ENCODE measurements at regions not wholly inside any gene's neighbourhood (a gene's known extent, or its start where the extent isn't known, plus 50 kb on each side); places are given as distances from the start of the nearest gene placed in this dataset.
"Not testable (repeated sequence)": the region's sequence is repeated elsewhere in the genome, so short reads cannot be mapped to it uniquely, and the experiment has no call there.

DNA sequence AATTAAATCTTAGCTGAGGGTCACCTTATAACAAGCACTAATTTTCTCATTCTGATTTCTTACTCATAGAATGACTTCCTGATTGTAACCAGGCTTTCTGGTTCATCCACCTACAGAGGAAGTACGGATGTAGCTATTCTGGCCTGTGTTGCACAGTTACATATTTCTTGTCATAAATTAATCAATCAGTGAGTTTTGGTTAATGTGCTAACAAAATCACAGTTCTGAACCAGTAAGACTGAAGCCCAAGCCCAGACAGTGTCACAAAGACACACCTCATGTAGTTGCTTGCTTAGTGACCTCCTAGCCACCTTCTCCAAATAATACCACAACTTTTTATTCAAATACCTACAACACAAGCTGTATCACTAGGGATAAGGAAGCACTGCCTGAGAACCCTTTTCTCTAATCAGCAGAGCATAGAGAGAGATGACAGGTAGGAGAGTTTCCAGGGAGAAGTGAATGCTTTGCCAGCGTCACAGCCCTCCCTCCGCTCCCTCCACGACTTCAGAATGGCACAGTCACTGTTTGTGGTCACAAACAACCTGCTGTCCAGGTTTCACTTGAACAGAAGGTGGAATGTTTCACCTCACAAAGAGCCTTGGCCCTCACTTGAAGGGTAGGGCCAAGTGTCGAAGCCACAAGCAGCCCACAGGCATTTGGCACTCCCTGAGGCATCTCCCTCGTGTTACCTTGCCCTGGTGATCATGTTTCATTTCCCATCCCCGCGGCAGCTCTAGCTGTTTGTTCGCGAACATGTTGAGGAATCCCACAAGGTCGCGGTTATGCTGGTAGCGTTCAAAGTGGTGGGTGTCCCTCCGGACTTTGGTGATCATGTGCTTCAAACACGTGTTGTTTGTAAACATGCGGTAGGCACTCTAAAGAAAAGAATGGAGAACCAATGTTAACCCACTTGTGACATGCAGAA is 120.8 kb upstream of the STK17B start:
- DNase-seq (ENCODE audit: low spot score): no peak
- Mint-ChIP-seq H3K4me1 (ENCODE audit: low read depth in 2 of 2) (peaks cover 50 to 52% of the 10 kb centered on the region in 2 donors), H3K27ac (peak overlapping the region; percentile 68 to 74), H3K27me3 (no peaks in the 10 kb centered on the region), H3K9me3 (no peaks in the 10 kb centered on the region), H3K4me3 (peak overlapping the region; percentile 41), H3K36me3 (no peaks in the 10 kb centered on the region)
- peak; percentile 40 to 51 for ATAC-seq

DNA sequence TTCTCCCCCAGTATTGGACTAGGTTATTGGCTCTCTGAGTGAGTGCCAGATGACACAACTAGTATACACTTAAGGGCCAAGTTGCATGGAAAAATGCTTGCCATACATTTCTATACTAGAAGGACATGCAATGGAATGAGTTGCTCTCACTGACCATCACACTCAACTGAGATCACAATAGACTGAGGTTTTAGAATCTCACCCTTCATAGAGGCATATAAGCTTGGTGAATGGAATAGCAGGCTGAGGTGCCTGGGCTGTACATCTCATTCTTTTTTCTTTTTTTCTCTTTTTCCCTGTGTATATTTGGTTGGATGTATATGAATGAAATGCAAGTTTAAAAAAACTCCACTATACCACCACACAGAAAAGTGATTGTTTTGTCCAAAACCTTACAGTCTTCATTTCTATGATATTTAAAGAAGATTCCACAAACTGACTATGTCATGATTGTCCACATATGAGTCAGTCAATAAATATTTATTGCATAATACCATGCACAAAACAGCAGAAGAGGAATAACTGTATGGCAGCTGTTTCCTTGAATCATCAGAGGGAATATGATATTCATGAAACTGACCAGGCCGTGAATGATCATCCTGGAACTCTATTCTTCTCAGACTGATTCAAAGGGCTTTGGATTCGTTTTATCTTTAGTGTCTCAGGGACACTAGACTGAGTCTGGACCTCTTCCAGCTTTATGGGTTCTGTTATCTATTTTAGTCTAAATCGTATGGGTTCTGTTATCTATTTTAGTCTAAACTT is 122.6 kb upstream of the STK17B start:
- ATAC-seq: no peak
- Mint-ChIP-seq H3K4me1 (ENCODE audit: low read depth in 2 of 2) (peaks cover 36 to 38% of the 10 kb centered on the region in 2 donors), H3K27ac (no peak overlapping the region), H3K4me3 (no peak overlapping the region), H3K9me3 (no peaks in the 10 kb centered on the region), H3K27me3 (no peaks in the 10 kb centered on the region), H3K36me3 (no peaks in the 10 kb centered on the region)
- no peak for DNase-seq (ENCODE audit: low spot score)

DNA sequence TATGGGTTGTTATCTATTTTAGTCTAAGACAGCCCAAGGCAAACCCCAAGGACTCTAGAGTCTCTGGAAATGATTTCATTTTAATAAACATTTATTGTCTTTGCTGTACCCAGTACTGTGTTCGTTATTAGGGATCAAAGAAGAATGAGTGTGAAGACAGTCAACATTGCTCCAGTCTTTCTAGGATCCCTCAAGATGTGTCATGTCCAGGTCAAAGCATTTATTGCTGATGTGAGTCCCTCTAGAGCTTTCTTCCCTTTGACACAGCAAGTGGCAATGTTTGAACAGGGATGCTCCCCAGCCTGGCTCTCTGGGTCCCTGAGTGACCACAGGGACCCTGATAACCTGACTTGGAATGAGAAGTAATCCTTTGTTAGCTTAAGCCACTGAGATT is 123.1 kb upstream of the STK17B start:
- peak overlapping the region in 1 of 2 donors; percentile 3 for H3K27ac Mint-ChIP-seq

DNA sequence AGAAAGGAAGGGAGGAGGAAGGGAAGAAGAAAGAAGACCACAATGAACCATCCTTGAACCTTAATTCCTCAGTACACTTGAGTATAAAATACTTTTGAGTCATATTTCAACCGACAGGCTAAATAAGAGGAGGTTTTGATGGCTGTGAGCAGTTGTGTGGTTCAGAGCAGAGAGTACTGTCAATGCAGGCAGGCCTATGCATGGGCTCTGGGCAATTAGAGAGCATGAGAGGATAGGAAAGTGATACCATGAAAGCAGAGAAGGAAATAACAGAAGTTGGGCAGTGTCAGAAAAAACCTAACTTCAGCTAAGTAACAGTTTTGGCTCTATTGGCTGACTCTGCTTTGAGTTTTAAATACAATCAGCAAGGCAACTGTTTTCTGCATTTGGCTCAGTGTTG is 123.6 kb upstream of the STK17B start:
- Mint-ChIP-seq H3K4me1 (ENCODE audit: low read depth in 2 of 2) (peaks cover 29 to 32% of the 10 kb centered on the region in 2 donors), H3K27ac (peak overlapping the region in 1 of 2 donors; percentile 3), H3K9me3 (no peaks in the 10 kb centered on the region), H3K4me3 (no peak overlapping the region), H3K27me3 (no peaks in the 10 kb centered on the region), H3K36me3 (no peaks in the 10 kb centered on the region)
- DNase-seq (ENCODE audit: low spot score) (no peak), ATAC-seq (no peak)

More for the DNA sequence above, 123.1 kb upstream of the STK17B start:
- Mint-ChIP-seq H3K9me3 (no peaks in the 10 kb centered on the region), H3K4me1 (ENCODE audit: low read depth in 2 of 2) (peaks cover 32 to 33% of the 10 kb centered on the region in 2 donors), H3K27me3 (no peaks in the 10 kb centered on the region), H3K4me3 (no peak overlapping the region), H3K36me3 (no peaks in the 10 kb centered on the region)
- no peak for DNase-seq (ENCODE audit: low spot score)
- ATAC-seq: no peak

DNA sequence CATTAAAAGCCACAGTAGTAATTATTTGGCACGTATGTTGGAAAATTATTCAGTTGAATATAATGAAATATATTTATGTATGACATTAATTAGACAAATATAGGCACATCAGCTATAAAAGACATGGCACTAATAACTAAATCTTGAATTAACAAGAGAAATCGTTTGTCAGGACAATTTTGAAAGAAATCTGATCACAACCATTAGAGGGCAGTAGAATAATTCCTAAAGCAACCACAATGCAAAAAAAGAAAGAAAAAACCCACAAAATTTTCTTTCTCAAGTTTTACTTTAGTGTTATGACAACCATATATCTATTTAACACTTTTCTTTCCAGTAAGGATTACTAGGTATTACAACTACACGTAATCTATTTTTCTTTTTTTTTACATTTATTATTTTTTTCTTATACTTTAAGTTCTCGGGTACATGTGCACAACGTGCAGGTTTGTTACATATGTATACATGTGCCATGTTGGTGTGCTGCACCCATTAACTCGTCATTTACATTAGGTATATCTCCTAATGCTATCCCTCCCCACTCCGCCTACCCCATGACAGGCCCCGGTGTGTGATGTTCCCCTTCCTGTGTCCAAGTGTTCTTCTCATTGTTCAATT is 126.8 kb upstream of the STK17B start:
- DNase-seq (ENCODE audit: low spot score); ATAC-seq; H3K27me3 Mint-ChIP-seq; H3K36me3 Mint-ChIP-seq; H3K27ac Mint-ChIP-seq; H3K9me3 Mint-ChIP-seq; H3K4me3 Mint-ChIP-seq; H3K4me1 Mint-ChIP-seq (ENCODE audit: low read depth in 2 of 2): not testable (repeated sequence)

DNA sequence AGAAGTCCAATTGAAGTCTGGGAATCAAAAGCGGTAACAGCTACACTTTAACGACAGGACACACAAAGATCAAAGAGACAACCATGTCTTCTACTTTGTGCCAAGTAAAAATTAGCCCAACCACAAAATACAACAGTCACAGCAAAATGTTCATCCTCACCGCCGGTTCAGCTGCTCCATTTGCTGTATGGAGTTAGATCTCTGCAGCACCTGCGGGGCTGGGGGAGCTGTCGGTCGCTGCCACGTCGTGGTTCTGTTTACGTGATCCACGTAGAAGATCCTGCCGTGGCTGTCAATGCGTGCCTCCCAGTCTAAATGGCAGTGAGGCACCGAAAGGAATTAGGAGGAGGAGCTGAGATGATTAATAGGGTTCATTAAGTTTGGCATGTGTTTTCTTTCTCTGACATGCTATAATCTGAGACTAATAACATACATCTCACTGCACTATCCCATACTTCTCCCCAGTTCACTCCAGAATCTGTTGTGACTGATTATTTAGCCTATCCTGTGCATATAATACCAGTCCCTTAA is 136.5 kb upstream of the STK17B start:
- H3K4me1 Mint-ChIP-seq (ENCODE audit: low read depth in 2 of 2): peaks cover 0 to 2% of the 10 kb centered on the region in 2 donors
- no peaks in the 10 kb centered on the region for H3K36me3 Mint-ChIP-seq
- no peaks in the 10 kb centered on the region for H3K9me3 Mint-ChIP-seq
- peaks cover 7% of the 10 kb centered on the region in 2 donors for H3K27me3 Mint-ChIP-seq
- DNase-seq (ENCODE audit: low spot score): no peak
- no peak overlapping the region for H3K27ac Mint-ChIP-seq
- ATAC-seq: no peak
- no peak overlapping the region for H3K4me3 Mint-ChIP-seq

DNA sequence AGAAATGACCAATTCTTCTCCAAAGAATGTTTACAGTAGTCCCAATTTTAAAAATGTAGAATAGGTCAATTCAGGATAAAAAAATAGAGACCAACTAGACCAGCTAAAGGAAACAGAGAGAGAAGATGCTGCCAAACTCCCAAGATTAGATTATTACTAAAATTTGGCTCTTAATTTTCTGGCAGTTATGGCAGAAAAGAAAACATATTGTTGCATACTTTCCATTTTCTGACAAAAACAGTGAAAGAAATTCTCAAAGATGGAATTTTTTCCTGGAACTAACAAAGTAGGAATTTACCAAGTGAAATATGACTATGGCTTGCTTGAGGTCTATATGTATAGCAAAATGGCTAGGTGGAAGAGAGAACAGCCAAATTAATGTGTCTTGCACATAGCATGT is 138.3 kb upstream of the STK17B start:
- ATAC-seq: no peak
- peaks cover 0 to 2% of the 10 kb centered on the region in 2 donors for H3K4me1 Mint-ChIP-seq (ENCODE audit: low read depth in 2 of 2)
- no peak overlapping the region for H3K27ac Mint-ChIP-seq

DNA sequence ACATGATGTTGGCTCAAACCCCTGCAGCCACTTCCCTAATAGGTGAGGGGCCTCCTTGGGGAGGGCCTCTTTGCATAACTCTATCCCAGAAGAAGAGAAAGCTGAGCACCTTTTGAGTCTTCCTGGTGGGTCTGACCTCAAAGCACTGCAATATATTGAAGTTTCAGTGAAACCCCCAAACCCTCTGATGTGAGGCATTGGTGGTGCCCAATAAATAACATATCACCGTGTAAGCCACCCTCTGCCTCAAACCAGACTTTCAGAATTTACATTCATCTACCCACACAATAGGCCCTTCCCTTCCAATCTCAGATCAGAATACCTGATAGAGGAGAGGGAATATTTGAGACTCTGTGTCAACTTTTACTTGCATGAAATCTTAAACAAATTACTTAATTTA is 142.8 kb upstream of the STK17B start:
- H3K27me3 Mint-ChIP-seq: no peaks in the 10 kb centered on the region
- ATAC-seq (no peak), DNase-seq (ENCODE audit: low spot score) (no peak)
- peaks cover 0 to 2% of the 10 kb centered on the region in 2 donors for H3K4me1 Mint-ChIP-seq (ENCODE audit: low read depth in 2 of 2)
- H3K36me3 Mint-ChIP-seq: no peaks in the 10 kb centered on the region
- no peaks in the 10 kb centered on the region for H3K9me3 Mint-ChIP-seq
- H3K27ac Mint-ChIP-seq: no peak overlapping the region
- no peak overlapping the region for H3K4me3 Mint-ChIP-seq

More for the DNA sequence above, 138.3 kb upstream of the STK17B start:
- Mint-ChIP-seq H3K27me3 (peaks cover 3 to 5% of the 10 kb centered on the region in 2 donors), H3K4me3 (no peak overlapping the region), H3K36me3 (no peaks in the 10 kb centered on the region), H3K9me3 (no peaks in the 10 kb centered on the region)
- no peak for DNase-seq (ENCODE audit: low spot score)

DNA sequence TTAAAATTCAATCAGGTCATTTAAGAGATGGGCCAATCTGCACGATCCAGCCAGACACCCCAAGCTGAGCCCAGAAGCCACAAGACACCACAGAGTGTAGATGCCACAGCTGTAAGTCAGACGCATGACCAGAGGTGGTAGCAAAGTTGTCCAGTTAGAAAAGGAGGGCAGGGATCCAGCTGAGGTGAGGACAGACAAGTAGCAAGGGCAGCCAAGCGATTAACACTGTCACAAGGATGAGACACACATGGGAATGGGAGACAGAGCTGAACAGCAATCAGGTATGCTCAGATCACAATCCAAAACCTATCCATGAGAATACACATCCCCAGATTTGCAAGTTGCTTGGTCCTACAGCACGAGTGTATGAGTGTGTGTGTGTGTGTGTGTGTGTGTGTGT is 143.4 kb upstream of the STK17B start:
- Mint-ChIP-seq H3K27me3 (no peaks in the 10 kb centered on the region), H3K9me3 (no peaks in the 10 kb centered on the region), H3K4me3 (no peak overlapping the region), H3K27ac (no peak overlapping the region), H3K36me3 (no peaks in the 10 kb centered on the region), H3K4me1 (ENCODE audit: low read depth in 2 of 2) (peaks cover 0 to 2% of the 10 kb centered on the region in 2 donors)
- no peak for DNase-seq (ENCODE audit: low spot score)
- no peak for ATAC-seq

DNA sequence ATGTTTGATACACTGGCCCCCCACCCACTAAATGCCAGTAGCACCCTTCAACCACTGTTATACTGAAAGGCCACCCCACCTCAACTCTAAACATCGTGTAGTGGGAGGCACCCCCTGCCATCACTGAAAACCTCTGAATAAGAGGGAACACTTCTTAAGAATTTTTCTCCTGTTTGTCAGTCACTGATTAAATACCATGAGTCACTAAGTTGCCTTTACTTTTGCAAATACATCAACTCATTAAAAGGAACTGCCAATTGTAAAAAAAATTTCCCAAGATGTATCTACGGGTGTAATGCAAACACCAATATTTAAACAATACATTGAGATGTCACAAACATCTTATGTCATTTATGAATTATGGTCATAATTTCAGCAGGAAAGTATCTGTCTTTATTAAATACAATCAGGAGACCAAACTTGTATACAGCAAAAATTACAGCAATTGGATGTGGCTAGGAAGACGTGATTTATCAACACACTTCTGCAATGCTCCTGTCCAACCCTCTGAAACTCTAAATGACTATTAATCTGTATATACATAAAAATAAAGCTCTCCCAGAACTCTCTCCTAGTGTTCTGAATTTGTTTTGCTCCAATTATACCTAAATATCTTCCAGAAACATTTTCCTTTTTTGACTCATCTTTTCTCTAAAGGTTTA is 144.1 kb upstream of the STK17B start:
- DNase-seq (ENCODE audit: low spot score) (no peak), ATAC-seq (no peak)
- Mint-ChIP-seq H3K4me1 (ENCODE audit: low read depth in 2 of 2) (peaks cover 0 to under 1% of the 10 kb centered on the region in 2 donors), H3K27me3 (no peaks in the 10 kb centered on the region), H3K36me3 (no peaks in the 10 kb centered on the region), H3K27ac (no peak overlapping the region), H3K4me3 (no peak overlapping the region), H3K9me3 (no peaks in the 10 kb centered on the region)

DNA sequence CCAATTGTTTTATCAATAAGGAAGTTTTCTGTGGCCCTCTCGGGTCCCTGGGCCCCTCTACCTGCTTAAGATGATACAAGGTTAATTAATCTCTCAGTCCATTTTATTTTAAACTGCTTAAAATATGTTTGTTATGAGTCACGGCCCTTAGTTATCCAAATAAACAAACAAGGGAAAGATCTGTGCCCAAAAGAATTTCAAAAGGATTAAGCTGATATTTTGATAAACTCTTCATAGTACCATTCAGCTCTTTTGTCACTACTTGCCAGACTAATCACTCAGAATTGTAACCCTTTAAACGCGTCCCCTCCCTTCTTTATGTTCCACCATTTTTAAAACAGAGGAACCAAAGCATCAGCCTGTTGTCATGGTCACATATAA is 144.7 kb upstream of the STK17B start:
- ATAC-seq (no peak), DNase-seq (ENCODE audit: low spot score) (no peak)
- Mint-ChIP-seq H3K4me3 (no peak overlapping the region), H3K4me1 (ENCODE audit: low read depth in 2 of 2) (no peaks in the 10 kb centered on the region), H3K9me3 (no peaks in the 10 kb centered on the region), H3K27me3 (no peaks in the 10 kb centered on the region), H3K36me3 (no peaks in the 10 kb centered on the region), H3K27ac (no peak overlapping the region)

DNA sequence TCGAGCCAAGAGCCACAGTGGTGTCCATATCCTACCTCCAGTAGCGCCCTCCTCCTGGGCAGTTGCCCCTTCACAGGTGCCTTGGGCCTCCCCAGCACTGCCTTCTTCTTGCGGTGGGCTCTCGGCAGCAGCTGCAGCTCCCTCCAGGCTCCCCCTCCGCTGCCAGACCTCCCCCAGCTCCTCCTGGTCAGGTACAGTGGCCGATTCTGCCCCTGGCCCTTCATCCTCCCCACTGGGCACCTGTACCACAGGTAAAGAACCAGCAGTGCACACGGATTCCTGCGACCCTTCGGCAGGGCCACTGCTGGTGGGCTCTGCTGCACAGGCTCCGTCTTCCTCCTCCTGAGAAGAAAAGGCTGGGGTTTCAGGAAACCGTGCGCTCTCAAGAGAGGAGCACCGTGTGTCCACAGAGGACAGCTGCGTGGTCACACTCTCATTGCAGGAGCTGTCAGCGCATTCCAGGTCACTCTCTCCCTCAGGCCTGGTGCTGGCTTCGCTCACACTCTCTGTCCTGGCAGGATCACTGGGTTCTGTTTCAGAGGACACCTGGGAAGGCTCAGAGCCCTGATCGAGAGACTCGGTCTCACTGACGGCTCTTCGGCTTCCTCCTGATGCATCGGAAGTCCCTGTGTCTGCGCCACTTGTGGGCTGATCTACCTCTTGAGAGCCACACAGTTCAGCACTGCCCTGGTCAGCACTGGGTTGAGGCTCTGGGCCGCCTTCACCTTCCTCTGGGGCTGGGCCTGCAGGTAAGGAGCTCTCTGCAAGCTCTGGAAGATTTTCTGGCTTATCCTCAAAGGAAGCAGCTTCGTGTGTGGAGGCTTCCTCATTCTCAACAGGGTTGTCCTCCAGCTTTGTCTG is 147.4 kb upstream of the STK17B start:
- DNase-seq (ENCODE audit: low spot score) (no peak), ATAC-seq (peak; percentile 17 to 48)
- Mint-ChIP-seq H3K27me3 (peaks cover 0 to 7% of the 10 kb centered on the region in 2 donors), H3K4me1 (ENCODE audit: low read depth in 2 of 2) (no peaks in the 10 kb centered on the region), H3K36me3 (no peaks in the 10 kb centered on the region), H3K4me3 (no peak overlapping the region), H3K9me3 (no peaks in the 10 kb centered on the region), H3K27ac (no peak overlapping the region)

Data from natural killer cell treated with Interleukin-12 subunit alpha and Interleukin-12 subunit beta and Interleukin-15 and Interleukin-18, amount 100 ng/mL, for 72 hours (primary cell).